Kidney epithelial cell (primary cell): ENCODE measurements at regions not wholly inside any gene's neighbourhood (a gene's known extent, or its start where the extent isn't known, plus 50 kb on each side); places are given as distances from the start of the nearest gene placed in this dataset.
"Not testable (repeated sequence)": the region's sequence is repeated elsewhere in the genome, so short reads cannot be mapped to it uniquely, and the experiment has no call there.

ENCODE experiments used
- DNase-seq: peaks from one replicate; pipeline ENCODE4 v3.0.0-alpha.2; 2010; ENCODE audit warnings: low read depth
- H3K27me3 ChIP-seq: 2 replicates; pipeline ENCODE4 v1.6.0; 2011; ENCODE audit warnings: low read length; ENCODE audit not compliant: control insufficient read depth, insufficient read depth
- H3K36me3 ChIP-seq: 2 replicates; pipeline ENCODE4 v1.5.1; 2011; ENCODE audit warnings: low read length; ENCODE audit not compliant: control insufficient read depth, insufficient read depth
- H3K4me3 ChIP-seq: 2 replicates; pipeline ENCODE4 v1.5.1; 2011; ENCODE audit warnings: low read depth, mild to moderate bottlenecking, control low read depth, low read length
- TF ChIP-seq, protein P1 (sequence below): IDR thresholded peaks from 2 replicates; pipeline ENCODE4 v1.5.1; 2011; ENCODE audit warnings: mild to moderate bottlenecking, moderate library complexity, low read length, control low read depth, inconsistent platforms; ENCODE audit not compliant: insufficient read depth, poor library complexity, severe bottlenecking

DNA sequence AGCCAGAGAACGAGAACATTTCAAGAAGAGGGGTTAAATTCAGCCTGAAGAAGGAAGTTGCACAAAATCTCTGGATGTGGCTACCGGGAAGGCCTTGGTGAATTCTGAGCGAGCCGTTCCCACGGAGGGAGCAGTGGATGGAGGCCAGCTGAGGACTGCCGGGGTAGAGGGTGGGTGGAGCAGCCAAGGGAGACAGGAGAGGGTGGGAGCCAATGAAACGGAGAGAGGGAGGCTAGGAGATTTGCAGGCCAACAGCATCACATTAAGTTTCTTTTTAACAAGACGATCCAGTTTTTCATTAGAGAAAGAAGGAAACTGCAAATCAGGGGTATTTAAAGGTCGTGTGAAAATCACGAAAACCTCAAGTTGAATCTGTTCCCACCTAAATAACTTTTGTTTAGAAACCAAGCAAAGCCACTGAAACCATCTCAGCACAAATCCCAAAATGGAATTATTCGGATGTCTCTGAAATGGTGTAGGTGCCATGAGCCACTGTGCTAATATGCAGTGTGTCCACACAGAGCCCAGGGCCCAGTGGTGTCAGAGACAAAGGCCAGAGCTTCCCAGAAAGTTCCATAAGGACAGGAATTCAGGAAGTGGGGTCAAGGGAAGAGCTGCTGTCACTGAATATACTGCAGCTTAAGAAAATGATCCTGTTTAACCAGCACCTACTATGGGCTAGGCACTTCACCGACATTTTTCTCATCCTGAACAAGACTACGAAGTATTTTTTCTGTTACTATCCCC, 59.7 kb upstream of the SLC35C1 start:
- TF ChIP-seq, protein P1, sequence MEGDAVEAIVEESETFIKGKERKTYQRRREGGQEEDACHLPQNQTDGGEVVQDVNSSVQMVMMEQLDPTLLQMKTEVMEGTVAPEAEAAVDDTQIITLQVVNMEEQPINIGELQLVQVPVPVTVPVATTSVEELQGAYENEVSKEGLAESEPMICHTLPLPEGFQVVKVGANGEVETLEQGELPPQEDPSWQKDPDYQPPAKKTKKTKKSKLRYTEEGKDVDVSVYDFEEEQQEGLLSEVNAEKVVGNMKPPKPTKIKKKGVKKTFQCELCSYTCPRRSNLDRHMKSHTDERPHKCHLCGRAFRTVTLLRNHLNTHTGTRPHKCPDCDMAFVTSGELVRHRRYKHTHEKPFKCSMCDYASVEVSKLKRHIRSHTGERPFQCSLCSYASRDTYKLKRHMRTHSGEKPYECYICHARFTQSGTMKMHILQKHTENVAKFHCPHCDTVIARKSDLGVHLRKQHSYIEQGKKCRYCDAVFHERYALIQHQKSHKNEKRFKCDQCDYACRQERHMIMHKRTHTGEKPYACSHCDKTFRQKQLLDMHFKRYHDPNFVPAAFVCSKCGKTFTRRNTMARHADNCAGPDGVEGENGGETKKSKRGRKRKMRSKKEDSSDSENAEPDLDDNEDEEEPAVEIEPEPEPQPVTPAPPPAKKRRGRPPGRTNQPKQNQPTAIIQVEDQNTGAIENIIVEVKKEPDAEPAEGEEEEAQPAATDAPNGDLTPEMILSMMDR: no peak
- H3K4me3 ChIP-seq: no peak overlapping the region

DNA sequence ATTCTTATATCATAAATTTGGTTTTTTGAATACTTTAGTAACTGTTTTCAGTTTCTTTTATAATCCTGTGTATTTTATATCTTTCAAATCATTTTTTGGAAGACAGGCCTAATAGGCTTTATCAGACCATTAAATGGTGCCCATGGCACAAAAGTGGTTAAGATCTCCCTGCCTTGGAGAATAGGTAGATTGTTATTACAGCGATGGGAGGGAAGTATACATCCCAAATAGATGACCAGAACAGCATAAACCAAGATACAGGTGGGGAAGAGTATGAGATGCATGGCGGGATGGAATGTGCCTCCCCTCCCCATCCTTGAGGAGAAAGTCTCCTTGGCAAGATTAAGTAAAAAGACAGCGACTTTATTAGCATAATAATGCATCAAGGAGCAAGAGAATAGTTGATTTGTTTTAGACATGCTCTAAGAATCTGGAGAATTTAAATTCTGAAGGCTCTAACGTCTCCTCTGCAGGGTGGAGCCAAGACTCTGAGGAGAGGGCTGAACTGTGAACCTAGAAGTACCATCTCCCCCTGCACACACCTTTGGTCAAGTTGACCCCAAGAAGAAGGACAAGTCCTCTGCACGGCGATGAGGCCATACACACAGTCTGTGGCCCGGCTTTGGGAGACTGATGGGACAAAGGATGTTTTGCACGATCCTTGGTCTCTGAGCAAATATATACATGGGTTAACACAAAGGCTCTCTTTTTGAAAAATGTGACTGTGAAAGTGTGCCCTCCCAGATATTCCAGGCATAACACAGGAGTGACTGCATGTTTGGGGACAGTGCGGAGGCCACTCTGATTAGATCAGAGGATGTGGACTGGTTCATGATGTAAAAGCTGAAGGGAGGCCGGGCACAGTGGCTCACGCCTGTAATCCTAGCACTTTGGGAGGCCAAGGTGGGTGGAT, 61.1 kb upstream of the SLC35C1 start:
- no peaks in the 10 kb centered on the region for H3K27me3 ChIP-seq

More for the DNA sequence above, 59.7 kb upstream of the SLC35C1 start:
- Histone ChIP-seq H3K27me3 (no peaks in the 10 kb centered on the region), H3K36me3 (no peaks in the 10 kb centered on the region)
- no peak for DNase-seq

DNA sequence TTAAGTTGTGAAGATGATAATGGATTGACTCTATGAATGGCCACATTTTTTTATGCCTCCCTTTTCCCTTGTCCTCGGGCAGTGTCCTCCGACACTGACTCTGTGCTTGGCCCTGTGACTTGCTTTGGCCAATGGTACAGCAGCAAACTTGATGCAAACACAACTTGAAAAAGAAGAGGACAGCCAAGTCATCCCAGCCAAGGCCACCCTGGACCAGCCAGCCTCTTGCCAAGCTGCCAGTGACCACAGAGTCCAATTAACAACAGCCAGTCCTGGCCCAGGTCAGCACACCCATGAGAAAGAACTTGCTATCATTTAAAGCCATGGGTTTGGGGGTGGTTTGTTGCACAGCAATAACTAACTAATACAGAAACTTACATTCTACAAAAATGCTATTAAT, 63.4 kb upstream of the SLC35C1 start:
- H3K36me3 ChIP-seq: no peaks in the 10 kb centered on the region
- no peaks in the 10 kb centered on the region for H3K27me3 ChIP-seq
- TF ChIP-seq, protein P1: no peak
- H3K4me3 ChIP-seq: no peak overlapping the region
- no peak for DNase-seq

More for the DNA sequence above, 61.1 kb upstream of the SLC35C1 start:
- TF ChIP-seq, protein P1: no peak
- Histone ChIP-seq H3K36me3 (no peaks in the 10 kb centered on the region), H3K4me3 (no peak overlapping the region)
- no peak for DNase-seq

DNA sequence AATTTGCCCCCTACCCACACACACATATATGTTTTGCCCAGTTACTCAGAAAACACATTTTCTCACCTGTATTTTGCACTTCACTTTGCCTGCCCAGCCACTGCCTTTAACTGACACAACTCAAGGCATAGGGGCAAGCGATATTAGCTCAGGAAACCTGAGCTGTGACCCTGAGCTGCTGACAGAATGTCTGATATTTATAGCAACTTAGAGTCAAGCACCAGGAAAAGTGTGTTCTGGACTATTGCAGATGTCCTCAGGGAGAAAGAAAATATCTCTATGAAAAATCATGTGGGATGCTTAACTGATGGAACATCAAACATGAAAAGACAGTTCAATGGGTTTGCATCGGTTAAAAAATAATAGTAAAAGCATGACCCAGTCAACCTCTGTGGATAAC, 63.9 kb upstream of the SLC35C1 start:
- DNase-seq: no peak
- TF ChIP-seq, protein P1: no peak
- Histone ChIP-seq H3K36me3 (no peaks in the 10 kb centered on the region), H3K27me3 (no peaks in the 10 kb centered on the region), H3K4me3 (no peak overlapping the region)

DNA sequence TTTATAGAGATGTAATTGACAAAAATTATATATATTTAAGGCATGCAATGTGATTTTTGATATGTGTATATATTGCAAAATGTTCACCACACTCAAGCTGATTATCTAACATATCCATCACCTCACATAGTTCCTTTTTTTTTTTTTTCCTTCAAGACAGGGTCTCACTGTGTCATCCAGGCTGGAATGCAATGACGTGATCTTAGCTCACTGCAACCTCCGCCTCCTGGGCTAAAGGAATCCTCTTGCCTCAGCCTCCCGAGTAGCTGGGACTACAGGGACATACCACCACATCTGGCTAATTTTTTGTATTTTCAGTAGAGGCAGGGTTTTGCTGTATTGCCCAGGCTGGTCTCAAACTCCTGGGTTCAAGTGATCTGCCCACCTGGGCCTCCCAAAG, 65.1 kb upstream of the SLC35C1 start:
- TF ChIP-seq, protein P1: no peak
- Histone ChIP-seq H3K27me3 (no peaks in the 10 kb centered on the region), H3K36me3 (no peaks in the 10 kb centered on the region), H3K4me3 (no peak overlapping the region)
- DNase-seq: no peak

DNA sequence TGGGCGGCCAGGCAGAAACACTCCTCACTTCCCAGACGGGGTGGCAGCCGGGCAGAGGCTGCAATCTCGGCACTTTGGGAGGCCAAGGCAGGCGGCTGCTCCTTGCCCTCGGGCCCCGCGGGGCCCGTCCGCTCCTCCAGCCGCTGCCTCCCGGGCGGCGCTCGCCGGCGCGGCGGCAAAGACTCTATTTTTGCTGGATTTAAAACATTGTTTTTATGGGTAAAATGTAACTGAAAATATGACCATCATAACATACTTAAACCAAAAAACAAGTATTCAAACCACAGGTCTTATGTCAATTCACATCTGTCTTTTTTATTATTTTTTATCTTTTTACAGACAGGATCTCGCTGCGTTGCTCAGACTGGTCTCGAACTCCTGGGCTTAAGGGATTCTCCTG, 65.9 kb upstream of the SLC35C1 start:
- not testable (repeated sequence) for DNase-seq, H3K36me3 ChIP-seq

DNA sequence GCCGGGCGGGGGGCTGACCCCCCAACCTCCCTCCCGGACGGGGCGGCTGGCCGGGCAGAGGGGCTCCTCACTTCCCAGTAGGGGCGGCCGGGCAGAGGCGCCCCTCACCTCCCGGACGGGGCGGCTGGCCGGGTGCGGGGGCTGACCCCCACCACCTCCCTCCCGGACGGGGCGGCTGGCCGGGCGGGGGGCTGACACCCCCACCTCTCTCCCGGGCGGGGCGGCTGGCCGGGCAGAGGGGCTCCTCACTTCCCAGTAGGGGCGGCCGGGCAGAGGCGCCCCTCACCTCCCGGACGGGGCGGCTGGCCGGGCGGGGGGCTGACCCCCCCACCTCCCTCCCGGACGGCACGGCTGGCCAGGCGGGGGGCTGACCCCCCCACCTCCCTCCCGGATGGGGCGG, 66.8 kb upstream of the SLC35C1 start:
- H3K36me3 ChIP-seq, H3K27me3 ChIP-seq, H3K4me3 ChIP-seq, DNase-seq: not testable (repeated sequence)

More for the DNA sequence above, 65.9 kb upstream of the SLC35C1 start:
- not testable (repeated sequence) for H3K27me3 ChIP-seq, H3K4me3 ChIP-seq
